ENCODE measurements at regions not wholly inside any gene's neighbourhood (a gene's known extent, or its start where the extent isn't known, plus 50 kb on each side); places are given as distances from the start of the nearest gene placed in this dataset.

DNA sequence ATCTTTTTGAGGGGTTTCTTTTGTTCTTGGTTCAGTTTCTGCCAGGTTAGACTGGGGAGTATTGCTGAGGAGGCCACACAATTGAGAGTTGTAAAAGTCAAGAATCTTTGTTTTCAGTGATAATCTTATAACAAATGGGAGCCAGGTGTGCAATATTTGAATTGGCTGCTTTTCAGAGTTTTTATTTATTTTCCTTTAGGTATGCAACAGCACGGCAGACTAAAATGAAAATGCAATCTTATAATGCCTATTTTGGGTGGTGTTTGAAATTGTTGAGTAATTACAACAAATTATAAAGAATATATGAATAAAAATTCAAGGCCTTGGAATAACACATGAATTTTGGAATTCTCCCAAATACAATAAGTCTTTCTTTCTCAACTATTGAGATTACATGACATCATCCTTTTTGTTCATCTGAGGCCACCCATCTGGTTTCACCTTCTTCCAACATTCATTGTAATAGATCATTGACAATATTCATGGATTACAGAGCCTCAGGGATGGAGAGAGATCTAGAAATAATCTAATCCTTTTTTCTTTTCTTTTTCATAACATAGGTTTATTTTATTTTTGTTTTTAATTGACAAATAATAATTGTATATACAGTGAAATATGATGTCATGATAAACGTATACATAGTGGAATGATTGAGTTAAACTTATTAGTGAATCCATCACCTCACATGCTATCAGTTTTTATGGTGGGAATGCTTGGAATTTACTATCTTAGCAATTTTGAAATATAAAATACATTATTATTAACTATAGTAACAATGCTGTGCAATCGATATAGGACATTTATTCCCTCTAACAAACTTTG is 1061.0 kb downstream of the NR2F1-AS1 start:
- no peaks in the 10 kb centered on the region for H3F3A ChIP-seq (ENCODE audit: low read depth)
- no peaks in the 10 kb centered on the region for H3K27me3 ChIP-seq (ENCODE audit: insufficient read depth, low read length, poor library complexity, severe bottlenecking)
- H3K4me1 ChIP-seq (ENCODE audit: insufficient read depth, low read length, poor library complexity, severe bottlenecking), result no peaks in the 10 kb centered on the region
- H3K79me2 ChIP-seq (ENCODE audit: insufficient read depth, low read length), result no peaks in the 10 kb centered on the region
- H3K4me3 ChIP-seq (ENCODE audit: low read length, poor library complexity, severe bottlenecking), result no peak overlapping the region
- no peaks in the 10 kb centered on the region for H3K36me3 ChIP-seq (ENCODE audit: insufficient read depth, low read length)
- H3K9me2 ChIP-seq (replicated peaks; ENCODE audit: low read depth, low read length), result no peaks in the 10 kb centered on the region
- H3K4me2 ChIP-seq (ENCODE audit: low read depth, low read length, poor library complexity, severe bottlenecking), result no peak overlapping the region
- TF ChIP-seq, protein P1, sequence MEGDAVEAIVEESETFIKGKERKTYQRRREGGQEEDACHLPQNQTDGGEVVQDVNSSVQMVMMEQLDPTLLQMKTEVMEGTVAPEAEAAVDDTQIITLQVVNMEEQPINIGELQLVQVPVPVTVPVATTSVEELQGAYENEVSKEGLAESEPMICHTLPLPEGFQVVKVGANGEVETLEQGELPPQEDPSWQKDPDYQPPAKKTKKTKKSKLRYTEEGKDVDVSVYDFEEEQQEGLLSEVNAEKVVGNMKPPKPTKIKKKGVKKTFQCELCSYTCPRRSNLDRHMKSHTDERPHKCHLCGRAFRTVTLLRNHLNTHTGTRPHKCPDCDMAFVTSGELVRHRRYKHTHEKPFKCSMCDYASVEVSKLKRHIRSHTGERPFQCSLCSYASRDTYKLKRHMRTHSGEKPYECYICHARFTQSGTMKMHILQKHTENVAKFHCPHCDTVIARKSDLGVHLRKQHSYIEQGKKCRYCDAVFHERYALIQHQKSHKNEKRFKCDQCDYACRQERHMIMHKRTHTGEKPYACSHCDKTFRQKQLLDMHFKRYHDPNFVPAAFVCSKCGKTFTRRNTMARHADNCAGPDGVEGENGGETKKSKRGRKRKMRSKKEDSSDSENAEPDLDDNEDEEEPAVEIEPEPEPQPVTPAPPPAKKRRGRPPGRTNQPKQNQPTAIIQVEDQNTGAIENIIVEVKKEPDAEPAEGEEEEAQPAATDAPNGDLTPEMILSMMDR (conservative IDR thresholded peaks at IDR 0.05; ENCODE audit: low read length), result no peak
- TF ChIP-seq EZH2phosphoT487 (IDR thresholded peaks at IDR 0.05; ENCODE audit: borderline replicate concordance), result no peak
- no peaks in the 10 kb centered on the region for H3K9me3 ChIP-seq (ENCODE audit: insufficient read depth, low read depth, low read length)
- no peak overlapping the region for H3K9ac ChIP-seq (ENCODE audit: low read depth, low read length, poor library complexity, severe bottlenecking)
- H4K20me1 ChIP-seq (ENCODE audit: insufficient read depth, low read length, poor library complexity, severe bottlenecking), result no peaks in the 10 kb centered on the region
- H2AFZ ChIP-seq (ENCODE audit: low read length), result no peak overlapping the region

DNA sequence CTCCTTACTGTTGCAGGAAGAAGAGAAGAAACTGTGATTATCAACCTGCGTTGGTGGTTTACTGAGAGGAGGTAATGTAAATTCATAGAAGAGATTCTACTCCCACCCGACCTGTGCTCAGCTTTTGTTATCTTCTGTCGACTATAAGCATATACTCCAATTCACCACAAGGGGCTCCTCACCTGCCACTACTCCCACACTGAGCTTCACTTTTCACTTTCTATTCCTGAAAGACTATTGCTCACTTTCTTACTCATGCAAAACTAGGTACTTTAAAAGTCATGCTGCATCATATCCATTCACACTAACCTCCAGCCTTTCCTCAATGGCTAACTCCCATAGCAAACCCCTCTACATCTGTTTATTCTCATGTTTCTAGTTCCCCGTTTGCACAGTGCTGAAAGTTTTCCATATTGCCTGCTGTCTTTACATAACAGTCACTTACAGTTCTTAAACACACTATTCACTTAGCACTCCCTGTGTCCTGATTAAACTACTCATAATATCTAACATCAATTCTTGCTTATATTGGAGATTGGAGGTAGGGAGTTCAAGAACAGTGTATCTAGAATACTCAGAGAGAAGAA is 1062.6 kb downstream of the NR2F1-AS1 start:
- no peaks in the 10 kb centered on the region for H3K9me2 ChIP-seq (replicated peaks; ENCODE audit: low read depth, low read length)
- peak overlapping the region; percentile 46 for H3K4me2 ChIP-seq (ENCODE audit: low read depth, low read length, poor library complexity, severe bottlenecking)

DNA sequence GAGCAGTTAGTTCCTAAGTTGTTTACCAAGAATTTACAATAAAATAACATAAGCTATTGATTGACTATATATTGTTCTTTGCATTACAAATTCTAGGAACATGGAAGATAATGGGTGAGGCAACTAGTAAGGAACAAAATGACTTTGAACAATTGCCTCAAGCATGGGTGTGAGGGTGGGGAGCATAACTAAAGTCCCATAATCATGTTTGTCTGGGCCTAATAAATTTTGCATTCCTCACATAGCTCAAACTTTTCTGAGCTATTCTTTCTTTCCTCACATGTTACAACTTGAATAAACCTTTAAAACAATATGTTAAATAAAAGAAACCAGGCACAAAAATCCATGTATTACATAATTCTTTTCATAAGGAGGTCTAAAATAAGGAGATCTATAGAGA is 1066.1 kb downstream of the NR2F1-AS1 start:
- no peaks in the 10 kb centered on the region for H3K9me2 ChIP-seq (replicated peaks; ENCODE audit: low read depth, low read length)
- no peaks in the 10 kb centered on the region for H3K27me3 ChIP-seq (ENCODE audit: insufficient read depth, low read length, poor library complexity, severe bottlenecking)
- no peak overlapping the region for H3K4me2 ChIP-seq (ENCODE audit: low read depth, low read length, poor library complexity, severe bottlenecking)
- H3K79me2 ChIP-seq (ENCODE audit: insufficient read depth, low read length), result no peaks in the 10 kb centered on the region
- no peak for TF ChIP-seq EZH2phosphoT487 (IDR thresholded peaks at IDR 0.05; ENCODE audit: borderline replicate concordance)
- TF ChIP-seq, protein P1 (conservative IDR thresholded peaks at IDR 0.05; ENCODE audit: low read length), result no peak
- H3K4me3 ChIP-seq (ENCODE audit: low read length, poor library complexity, severe bottlenecking), result no peak overlapping the region
- no peak overlapping the region for H2AFZ ChIP-seq (ENCODE audit: low read length)
- H3K4me1 ChIP-seq (ENCODE audit: insufficient read depth, low read length, poor library complexity, severe bottlenecking), result no peaks in the 10 kb centered on the region
- H3K36me3 ChIP-seq (ENCODE audit: insufficient read depth, low read length), result no peaks in the 10 kb centered on the region
- no peaks in the 10 kb centered on the region for H4K20me1 ChIP-seq (ENCODE audit: insufficient read depth, low read length, poor library complexity, severe bottlenecking)
- H3F3A ChIP-seq (ENCODE audit: low read depth), result no peaks in the 10 kb centered on the region
- H3K9ac ChIP-seq (ENCODE audit: low read depth, low read length, poor library complexity, severe bottlenecking), result no peak overlapping the region
- no peaks in the 10 kb centered on the region for H3K9me3 ChIP-seq (ENCODE audit: insufficient read depth, low read depth, low read length)

More for the DNA sequence above, 1062.6 kb downstream of the NR2F1-AS1 start:
- Histone ChIP-seq H4K20me1 (ENCODE audit: insufficient read depth, low read length, poor library complexity, severe bottlenecking) (no peaks in the 10 kb centered on the region), H2AFZ (ENCODE audit: low read length) (peak overlapping the region; percentile 67; the same call in 1 of the 2 replicates), H3K4me1 (ENCODE audit: insufficient read depth, low read length, poor library complexity, severe bottlenecking) (no peaks in the 10 kb centered on the region), H3K9me3 (ENCODE audit: insufficient read depth, low read depth, low read length) (no peaks in the 10 kb centered on the region), H3K79me2 (ENCODE audit: insufficient read depth, low read length) (no peaks in the 10 kb centered on the region), H3K36me3 (ENCODE audit: insufficient read depth, low read length) (no peaks in the 10 kb centered on the region), H3K9ac (ENCODE audit: low read depth, low read length, poor library complexity, severe bottlenecking) (no peak overlapping the region), H3K4me3 (ENCODE audit: low read length, poor library complexity, severe bottlenecking) (peak overlapping the region; percentile 36), H3F3A (ENCODE audit: low read depth) (no peaks in the 10 kb centered on the region), H3K27me3 (ENCODE audit: insufficient read depth, low read length, poor library complexity, severe bottlenecking) (no peaks in the 10 kb centered on the region)
- TF ChIP-seq, protein P1 (conservative IDR thresholded peaks at IDR 0.05; ENCODE audit: low read length), result peak; percentile 58
- TF ChIP-seq EZH2phosphoT487 (IDR thresholded peaks at IDR 0.05; ENCODE audit: borderline replicate concordance), result no peak

Data from Loucy (cell line).